ENCODE measurements at regions not wholly inside any gene's neighbourhood (a gene's known extent, or its start where the extent isn't known, plus 50 kb on each side); places are given as distances from the start of the nearest gene placed in this dataset.
"Not testable (repeated sequence)": the region's sequence is repeated elsewhere in the genome, so short reads cannot be mapped to it uniquely, and the experiment has no call there.

GRCh38 chr6:132128424-132128823 is 177.3 kb upstream of the CCN2 start:
- TF ChIP-seq CTCF (IDR thresholded peaks at IDR 0.05; ENCODE audit: low read depth, low read length): no peak
- H3K4me3 ChIP-seq (ENCODE audit: low read depth, low read length): no peak overlapping the region

- H3K4me3 ChIP-seq (ENCODE audit: low read depth, low read length): no peak overlapping the region
- TF ChIP-seq CTCF (IDR thresholded peaks at IDR 0.05; ENCODE audit: low read depth, low read length): no peak
Observed at GRCh38 chr6:132126150-132126549, 175.0 kb upstream of the CCN2 start.

- no peak for TF ChIP-seq CTCF (IDR thresholded peaks at IDR 0.05; ENCODE audit: low read depth, low read length)
- no peak overlapping the region for H3K4me3 ChIP-seq (ENCODE audit: low read depth, low read length)
Observed at GRCh38 chr6:132122871-132123270, 171.7 kb upstream of the CCN2 start.

GRCh38 chr6:132122176-132122575 is 171.0 kb upstream of the CCN2 start:
- H3K4me3 ChIP-seq (ENCODE audit: low read depth, low read length): no peak overlapping the region
- no peak for TF ChIP-seq CTCF (IDR thresholded peaks at IDR 0.05; ENCODE audit: low read depth, low read length)

- no peak for TF ChIP-seq CTCF (IDR thresholded peaks at IDR 0.05; ENCODE audit: low read depth, low read length)
- no peak overlapping the region for H3K4me3 ChIP-seq (ENCODE audit: low read depth, low read length)
Observed at GRCh38 chr6:132118144-132118543, 167.0 kb upstream of the CCN2 start.

GRCh38 chr6:132115714-132116366 is 164.7 kb upstream of the CCN2 start:
- TF ChIP-seq CTCF (IDR thresholded peaks at IDR 0.05; ENCODE audit: low read depth, low read length): no peak
- H3K4me3 ChIP-seq (ENCODE audit: low read depth, low read length): no peak overlapping the region

- H3K4me3 ChIP-seq (ENCODE audit: low read depth, low read length): no peak overlapping the region
- no peak for TF ChIP-seq CTCF (IDR thresholded peaks at IDR 0.05; ENCODE audit: low read depth, low read length)
Observed at GRCh38 chr6:132114201-132114825, 163.1 kb upstream of the CCN2 start.

- H3K4me3 ChIP-seq (ENCODE audit: low read depth, low read length): not testable (repeated sequence)
Observed at GRCh38 chr6:132109752-132110151, 158.6 kb upstream of the CCN2 start.

All from WI38 (cell line).